ENCODE measurements at regions not wholly inside any gene's neighbourhood (a gene's known extent, or its start where the extent isn't known, plus 50 kb on each side); places are given as distances from the start of the nearest gene placed in this dataset.

GRCh38 chr13:39281539-39282150 lies 243.4 kb downstream of the NHLRC3 start:
- TF ChIP-seq, protein P1, sequence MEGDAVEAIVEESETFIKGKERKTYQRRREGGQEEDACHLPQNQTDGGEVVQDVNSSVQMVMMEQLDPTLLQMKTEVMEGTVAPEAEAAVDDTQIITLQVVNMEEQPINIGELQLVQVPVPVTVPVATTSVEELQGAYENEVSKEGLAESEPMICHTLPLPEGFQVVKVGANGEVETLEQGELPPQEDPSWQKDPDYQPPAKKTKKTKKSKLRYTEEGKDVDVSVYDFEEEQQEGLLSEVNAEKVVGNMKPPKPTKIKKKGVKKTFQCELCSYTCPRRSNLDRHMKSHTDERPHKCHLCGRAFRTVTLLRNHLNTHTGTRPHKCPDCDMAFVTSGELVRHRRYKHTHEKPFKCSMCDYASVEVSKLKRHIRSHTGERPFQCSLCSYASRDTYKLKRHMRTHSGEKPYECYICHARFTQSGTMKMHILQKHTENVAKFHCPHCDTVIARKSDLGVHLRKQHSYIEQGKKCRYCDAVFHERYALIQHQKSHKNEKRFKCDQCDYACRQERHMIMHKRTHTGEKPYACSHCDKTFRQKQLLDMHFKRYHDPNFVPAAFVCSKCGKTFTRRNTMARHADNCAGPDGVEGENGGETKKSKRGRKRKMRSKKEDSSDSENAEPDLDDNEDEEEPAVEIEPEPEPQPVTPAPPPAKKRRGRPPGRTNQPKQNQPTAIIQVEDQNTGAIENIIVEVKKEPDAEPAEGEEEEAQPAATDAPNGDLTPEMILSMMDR (conservative IDR thresholded peaks at IDR 0.05 in 1 of 2, IDR thresholded peaks at IDR 0.05 in 1 of 2; ENCODE audit: extremely low read depth in 1 of 2, insufficient read depth in 1 of 2, low read depth in 1 of 2, low read length in 2 of 2), result no peak
- TF ChIP-seq EZH2 (IDR thresholded peaks at IDR 0.05; ENCODE audit: borderline replicate concordance, low read length), result no peak
